ENCODE measurements at regions not wholly inside any gene's neighbourhood (a gene's known extent, or its start where the extent isn't known, plus 50 kb on each side); places are given as distances from the start of the nearest gene placed in this dataset.

GRCh38 chr18:71237641-71238040 lies 948.8 kb downstream of the SOCS6 start:
- TF ChIP-seq CTCF (IDR thresholded peaks at IDR 0.05) (no peak), POLR2A (IDR thresholded peaks at IDR 0.05) (no peak)

Measured in right lobe of liver (tissue), 4 donors.